ENCODE measurements at regions not wholly inside any gene's neighbourhood (a gene's known extent, or its start where the extent isn't known, plus 50 kb on each side); places are given as distances from the start of the nearest gene placed in this dataset.

- Histone ChIP-seq H3K4me3 (no peak overlapping the region), H3K36me3 (no peaks in the 10 kb centered on the region), H3K4me1 (replicated peaks) (no peaks in the 10 kb centered on the region), H3K27ac (no peak overlapping the region), H3K27me3 (replicated peaks; ENCODE audit: insufficient read depth) (no peaks in the 10 kb centered on the region), H3K9me3 (no peaks in the 10 kb centered on the region)
- WGBS = 84% methylated on average over 2 of the region's 2 CpGs
- intact Hi-C loops (cut with DNase I) = no loop called here
- TF ChIP-seq POLR2AphosphoS5 (IDR thresholded peaks at IDR 0.05) (no peak), POLR2A (IDR thresholded peaks at IDR 0.05) (no peak), CTCF (IDR thresholded peaks at IDR 0.05) (no peak)
- DNase-seq (ENCODE audit: low spot score) = no peak
Observed at GRCh38 chr6:71602385-71603007, 283.9 kb upstream of the RIMS1 start.

- intact Hi-C loops (cut with DNase I) = no loop called here
- H3K9me3 ChIP-seq = no peaks in the 10 kb centered on the region
- H3K4me1 ChIP-seq (replicated peaks) = no peaks in the 10 kb centered on the region
- TF ChIP-seq CTCF (IDR thresholded peaks at IDR 0.05) (no peak), POLR2AphosphoS5 (IDR thresholded peaks at IDR 0.05) (no peak), POLR2A (IDR thresholded peaks at IDR 0.05) (no peak)
- H3K27me3 ChIP-seq (replicated peaks; ENCODE audit: insufficient read depth) = no peaks in the 10 kb centered on the region
- no peak overlapping the region for H3K27ac ChIP-seq
- H3K4me3 ChIP-seq = no peak overlapping the region
- no peak for DNase-seq (ENCODE audit: low spot score)
- no peaks in the 10 kb centered on the region for H3K36me3 ChIP-seq
Observed at GRCh38 chr6:71603021-71603420, 283.3 kb upstream of the RIMS1 start.

- DNase-seq (ENCODE audit: low spot score) = no peak
- no peaks in the 10 kb centered on the region for H3K4me1 ChIP-seq (replicated peaks)
- no peaks in the 10 kb centered on the region for H3K36me3 ChIP-seq
- no peak overlapping the region for H3K4me3 ChIP-seq
- no peaks in the 10 kb centered on the region for H3K9me3 ChIP-seq
- intact Hi-C loops (cut with DNase I) = no loop called here
- no peaks in the 10 kb centered on the region for H3K27me3 ChIP-seq (replicated peaks; ENCODE audit: insufficient read depth)
- WGBS = 93% methylated on average over 1 of the region's 1 CpG
- TF ChIP-seq POLR2A (IDR thresholded peaks at IDR 0.05) = no peak
- TF ChIP-seq CTCF (IDR thresholded peaks at IDR 0.05) = no peak
- TF ChIP-seq POLR2AphosphoS5 (IDR thresholded peaks at IDR 0.05) = no peak
- H3K27ac ChIP-seq = no peak overlapping the region
Observed at GRCh38 chr6:71608646-71609045, 277.7 kb upstream of the RIMS1 start.

GRCh38 chr6:71619836-71620235, 266.5 kb upstream of the RIMS1 start:
- Histone ChIP-seq H3K4me3 (no peak overlapping the region), H3K27ac (no peak overlapping the region), H3K36me3 (no peaks in the 10 kb centered on the region), H3K4me1 (replicated peaks) (no peaks in the 10 kb centered on the region), H3K27me3 (replicated peaks; ENCODE audit: insufficient read depth) (no peaks in the 10 kb centered on the region), H3K9me3 (no peaks in the 10 kb centered on the region)
- intact Hi-C loops (cut with DNase I) = no loop called here
- TF ChIP-seq CTCF (IDR thresholded peaks at IDR 0.05) (no peak), POLR2A (IDR thresholded peaks at IDR 0.05) (no peak), POLR2AphosphoS5 (IDR thresholded peaks at IDR 0.05) (no peak)
- no peak for DNase-seq (ENCODE audit: low spot score)
- 67% methylated on average over 4 of the region's 4 CpGs for WGBS

- Histone ChIP-seq H3K9me3 (no peaks in the 10 kb centered on the region), H3K27me3 (replicated peaks; ENCODE audit: insufficient read depth) (no peaks in the 10 kb centered on the region), H3K4me3 (no peak overlapping the region), H3K27ac (no peak overlapping the region), H3K4me1 (replicated peaks) (no peaks in the 10 kb centered on the region), H3K36me3 (no peaks in the 10 kb centered on the region)
- TF ChIP-seq POLR2A (IDR thresholded peaks at IDR 0.05) (no peak), CTCF (IDR thresholded peaks at IDR 0.05) (no peak), POLR2AphosphoS5 (IDR thresholded peaks at IDR 0.05) (no peak)
- DNase-seq (ENCODE audit: low spot score) = no peak
- WGBS = 48% methylated on average over 3 of the region's 3 CpGs
- intact Hi-C loops (cut with DNase I) = no loop called here
Observed at GRCh38 chr6:71621918-71622519, 264.3 kb upstream of the RIMS1 start.

Measured in prostate gland (tissue), 2 donors.